GM19467 (cell line): ENCODE measurements at regions not wholly inside any gene's neighbourhood (a gene's known extent, or its start where the extent isn't known, plus 50 kb on each side); places are given as distances from the start of the nearest gene placed in this dataset.

Experiments
- ATAC-seq: cut with Tn5 transposase; IDR thresholded peaks from one replicate; pipeline ENCODE4 v1.9.1; 2021; ENCODE audit warnings: mild to moderate bottlenecking, moderate library complexity; ENCODE audit not compliant: unreplicated experiment

GRCh38 chr21:15363921-15364320 lies 299.1 kb upstream of the NRIP1 start:
- ATAC-seq = no peak

GRCh38 chr21:15365751-15366392 lies 301.1 kb upstream of the NRIP1 start:
- ATAC-seq = no peak

- no peak for ATAC-seq
Observed at GRCh38 chr21:15366555-15366954, 301.8 kb upstream of the NRIP1 start.

GRCh38 chr21:15367061-15367626 lies 302.3 kb upstream of the NRIP1 start:
- no peak for ATAC-seq

- ATAC-seq = no peak
Observed at GRCh38 chr21:15370462-15370975, 305.7 kb upstream of the NRIP1 start.

GRCh38 chr21:15373941-15374340 lies 309.1 kb upstream of the NRIP1 start:
- no peak for ATAC-seq

- ATAC-seq = no peak
Observed at GRCh38 chr21:15379776-15380175, 315.0 kb upstream of the NRIP1 start.

- ATAC-seq = no peak
Observed at GRCh38 chr21:15383588-15383987, 318.8 kb upstream of the NRIP1 start.

- no peak for ATAC-seq
Observed at GRCh38 chr21:15390049-15390448, 325.2 kb upstream of the NRIP1 start.

GRCh38 chr21:15397258-15397657 lies 332.5 kb upstream of the NRIP1 start:
- ATAC-seq = no peak

GRCh38 chr21:15400905-15401304 lies 328.9 kb upstream of the USP25 start:
- no peak for ATAC-seq

- no peak for ATAC-seq
Observed at GRCh38 chr21:15401331-15401730, 328.5 kb upstream of the USP25 start.

GRCh38 chr21:15405214-15405613 lies 324.6 kb upstream of the USP25 start:
- no peak for ATAC-seq

GRCh38 chr21:15406791-15407190 lies 323.0 kb upstream of the USP25 start:
- ATAC-seq = no peak

GRCh38 chr21:15407585-15407984 lies 322.2 kb upstream of the USP25 start:
- ATAC-seq = no peak

- peak; percentile 53 for ATAC-seq
Observed at GRCh38 chr21:15408089-15408488, 321.7 kb upstream of the USP25 start.

- no peak for ATAC-seq
Observed at GRCh38 chr21:15409031-15409430, 320.8 kb upstream of the USP25 start.

GRCh38 chr21:15410853-15411252 lies 318.9 kb upstream of the USP25 start:
- no peak for ATAC-seq

GRCh38 chr21:15414057-15414456 lies 315.7 kb upstream of the USP25 start:
- no peak for ATAC-seq

- ATAC-seq = no peak
Observed at GRCh38 chr21:15415541-15416261, 314.1 kb upstream of the USP25 start.

- no peak for ATAC-seq
Observed at GRCh38 chr21:15421441-15421881, 308.3 kb upstream of the USP25 start.

GRCh38 chr21:15421947-15422346 lies 307.8 kb upstream of the USP25 start:
- ATAC-seq = no peak
